Esophagus squamous epithelium (tissue), 5 donors: ENCODE measurements at regions not wholly inside any gene's neighbourhood (a gene's known extent, or its start where the extent isn't known, plus 50 kb on each side); places are given as distances from the start of the nearest gene placed in this dataset.

Source experiments
- DNase-seq: peaks from one replicate; lab custom pipeline; 2025; lab: John Stamatoyannopoulos, UW
- H3K27ac ChIP-seq, 4 donors: fragments of 200-600 bp; sonication (generic); one replicate each; pipeline ENCODE4 v1.5.1; 2016 to 2019; ENCODE audit warnings: mild to moderate bottlenecking in 1 of 4
- H3K27me3 ChIP-seq, 4 donors: fragments of 200-600 bp; sonication (generic); 1 replicate in 3 of 4; 2 replicates in 1 of 4; pipeline versions ENCODE4 v1.5.1 to v1.6.0; 2017 to 2021; ENCODE audit warnings: antibody characterized with exemption in 1 of 4
- H3K36me3 ChIP-seq, 3 donors: fragments of 200-600 bp; sonication (generic); one replicate each; pipeline ENCODE4 v1.5.1; 2016 to 2019
- H3K4me1 ChIP-seq, 3 donors: fragments of 200-600 bp; sonication (generic); one replicate each; pipeline ENCODE4 v1.5.1; 2017 to 2019
- H3K4me3 ChIP-seq, 4 donors: fragments of 200-600 bp; sonication (generic); 1 replicate in 3 of 4; 2 replicates in 1 of 4; pipeline ENCODE4 v1.5.1; 2016 to 2019; ENCODE audit warnings: mild to moderate bottlenecking in 2 of 4, moderate library complexity in 1 of 4
- H3K9me3 ChIP-seq, 3 donors: fragments of 200-600 bp; sonication (generic); one replicate each; pipeline ENCODE4 v1.5.1; 2016 to 2019
- POLR2A ChIP-seq, 4 donors: fragments of 450-650 bp; IDR thresholded peaks; one replicate each; pipeline ENCODE4 v1.6.1; 2017; ENCODE audit warnings: antibody characterized with exemption in 4 of 4, mild to moderate bottlenecking in 4 of 4, moderate library complexity in 3 of 4
- WGBS, 2 donors: methylation state at CpG; one replicate each; pipeline ENCODE4 v1.1.5; 2018; 5-methylcytosine and 5-hydroxymethylcytosine counted together
- intact Hi-C: fragments of 100-400 bp; cut with DNase I; formaldehyde crosslinking; loops from one replicate; pipeline ENCODE4 v1.15.0; 2022
- TF ChIP-seq, protein P1 (sequence below), 6 experiments: fragments of 450-650 bp in 4 of 6; fragments of 200-600 bp in 2 of 6; sonication (generic) in 2 of 6; IDR thresholded peaks; one replicate each; pipeline ENCODE4 v1.5.1; 2016 to 2019; ENCODE audit warnings: antibody characterized with exemption in 6 of 6, mild to moderate bottlenecking in 4 of 6, moderate library complexity in 4 of 6
- donor health status: DM: yes; HTN: yes; CAD: no.

DNA sequence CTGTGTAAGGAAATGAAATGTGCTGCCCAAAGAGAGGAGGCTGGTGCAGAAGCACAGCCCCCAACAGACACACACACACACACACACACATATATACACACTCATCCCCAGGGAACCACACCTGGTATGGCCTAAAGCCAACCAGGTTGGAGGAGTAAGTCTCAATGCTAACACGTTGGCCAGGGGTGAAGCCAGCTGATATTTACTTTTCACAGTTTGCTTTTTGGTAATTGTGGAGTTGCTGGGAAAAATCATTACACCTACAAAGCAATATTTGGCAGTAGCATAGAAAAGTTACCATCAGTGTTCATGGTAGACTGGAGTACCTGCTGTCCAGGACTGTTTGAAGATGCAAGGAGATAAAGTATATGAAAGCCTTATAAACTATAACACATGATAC is 50.3 kb upstream of the NAA20 start:
- TF ChIP-seq, protein P1, sequence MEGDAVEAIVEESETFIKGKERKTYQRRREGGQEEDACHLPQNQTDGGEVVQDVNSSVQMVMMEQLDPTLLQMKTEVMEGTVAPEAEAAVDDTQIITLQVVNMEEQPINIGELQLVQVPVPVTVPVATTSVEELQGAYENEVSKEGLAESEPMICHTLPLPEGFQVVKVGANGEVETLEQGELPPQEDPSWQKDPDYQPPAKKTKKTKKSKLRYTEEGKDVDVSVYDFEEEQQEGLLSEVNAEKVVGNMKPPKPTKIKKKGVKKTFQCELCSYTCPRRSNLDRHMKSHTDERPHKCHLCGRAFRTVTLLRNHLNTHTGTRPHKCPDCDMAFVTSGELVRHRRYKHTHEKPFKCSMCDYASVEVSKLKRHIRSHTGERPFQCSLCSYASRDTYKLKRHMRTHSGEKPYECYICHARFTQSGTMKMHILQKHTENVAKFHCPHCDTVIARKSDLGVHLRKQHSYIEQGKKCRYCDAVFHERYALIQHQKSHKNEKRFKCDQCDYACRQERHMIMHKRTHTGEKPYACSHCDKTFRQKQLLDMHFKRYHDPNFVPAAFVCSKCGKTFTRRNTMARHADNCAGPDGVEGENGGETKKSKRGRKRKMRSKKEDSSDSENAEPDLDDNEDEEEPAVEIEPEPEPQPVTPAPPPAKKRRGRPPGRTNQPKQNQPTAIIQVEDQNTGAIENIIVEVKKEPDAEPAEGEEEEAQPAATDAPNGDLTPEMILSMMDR (IDR thresholded peaks at IDR 0.05): no peak
- no peak for TF ChIP-seq POLR2A (IDR thresholded peaks at IDR 0.05)
- peaks cover 0 to 79% (median 1%) of the 10 kb centered on the region in 3 donors for H3K36me3 ChIP-seq
- intact Hi-C loops: no loop called here
- WGBS, 2 donors: 42% methylated on average over 1 of the region's 1 CpG
- H3K4me1 ChIP-seq: peaks cover 14 to 66% (median 29%) of the 10 kb centered on the region in 3 donors
- no peak for DNase-seq
- peak overlapping the region in 1 of 4 donors; percentile 34 for H3K27ac ChIP-seq
- no peaks in the 10 kb centered on the region for H3K9me3 ChIP-seq
- H3K27me3 ChIP-seq: no peaks in the 10 kb centered on the region
- no peak overlapping the region for H3K4me3 ChIP-seq
